DMS53 (cell line): ENCODE measurements at regions not wholly inside any gene's neighbourhood (a gene's known extent, or its start where the extent isn't known, plus 50 kb on each side); places are given as distances from the start of the nearest gene placed in this dataset.
A peak's percentile ranks its signal among the peaks of the same experiment; 100 is the strongest.

Experiments
- DNase-seq: peaks from one replicate; lab custom pipeline; 2025; lab: John Stamatoyannopoulos, UW

DNA sequence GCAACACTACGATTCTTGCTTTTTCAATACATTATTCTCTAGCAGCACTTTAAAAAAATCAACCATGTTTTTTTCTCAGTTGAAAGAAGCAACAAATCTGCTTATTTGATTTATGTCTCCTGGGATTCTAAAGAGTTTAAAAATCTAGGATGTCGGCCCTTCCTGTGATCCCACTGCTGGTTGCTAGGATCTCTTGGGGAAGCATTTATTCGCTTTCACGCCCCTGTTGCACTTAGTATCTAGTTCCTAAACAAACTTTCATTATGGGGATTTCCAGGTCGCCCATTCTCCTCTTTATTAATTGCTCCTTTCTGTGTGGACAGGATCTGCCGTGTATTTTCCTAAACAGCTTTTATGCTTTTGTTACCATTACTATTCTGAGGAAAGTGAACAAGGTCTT, 313.5 kb downstream of the AGTPBP1 start:
- no peak for DNase-seq

DNA sequence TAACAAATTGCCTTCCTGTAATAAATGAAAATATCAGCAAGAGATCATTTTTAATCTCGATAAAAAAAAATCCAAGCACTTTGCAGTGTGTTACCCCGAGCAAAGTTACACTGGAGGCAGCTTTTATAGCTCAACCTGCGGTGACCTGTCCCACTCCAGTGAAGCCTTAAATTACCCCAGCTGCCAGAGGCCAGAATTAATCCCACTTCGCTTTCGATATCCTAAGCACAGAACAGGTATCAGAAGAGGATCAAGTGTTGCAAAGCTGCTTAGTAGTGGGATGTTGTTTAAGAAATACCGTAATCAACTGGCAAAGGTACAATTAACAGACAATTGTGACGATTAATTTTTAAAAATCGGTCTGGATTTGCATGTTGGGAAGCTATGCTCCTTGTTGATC, 314.0 kb downstream of the AGTPBP1 start:
- DNase-seq: no peak

DNA sequence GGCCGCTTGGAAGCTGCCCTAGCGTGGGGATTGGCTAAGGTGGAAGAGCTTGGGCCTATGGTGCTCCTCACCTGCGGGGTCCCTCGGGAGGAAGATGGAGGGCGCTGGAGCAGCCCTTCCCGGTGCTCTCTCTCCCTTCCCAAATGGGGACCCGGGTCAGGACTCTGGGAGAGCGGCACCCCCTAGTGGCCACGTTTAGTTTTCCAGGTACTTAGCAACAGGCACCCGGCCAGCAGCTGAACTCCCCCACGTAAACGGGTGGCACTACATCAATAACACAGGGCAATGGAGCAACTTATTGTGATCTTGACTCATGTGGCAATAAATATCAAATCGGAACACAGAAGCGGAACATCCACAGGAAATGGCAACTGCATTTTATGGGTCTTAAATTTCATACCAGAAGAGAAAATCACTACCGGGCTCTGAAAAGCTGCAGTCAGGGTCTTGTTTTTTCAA, 316.6 kb downstream of the AGTPBP1 start:
- peak; percentile 54 for DNase-seq

DNA sequence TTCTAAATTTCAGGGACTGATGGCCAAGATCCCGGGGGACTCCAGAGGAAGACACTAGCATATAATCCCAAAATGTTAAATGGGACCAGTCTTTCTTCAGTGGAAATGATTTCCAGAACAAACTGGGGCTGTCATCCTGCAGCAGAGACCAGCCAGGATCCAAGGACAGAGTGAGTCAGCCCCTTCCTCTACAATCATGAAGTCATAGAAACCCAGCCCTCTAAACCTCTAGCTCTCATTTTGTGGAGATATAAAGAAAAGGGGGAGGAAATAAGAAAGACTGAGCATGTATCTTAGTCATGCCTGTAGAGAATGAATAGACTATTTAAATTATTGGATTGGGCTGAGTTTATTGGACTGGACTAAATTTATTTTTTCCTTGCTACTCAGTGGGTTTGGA, 318.3 kb downstream of the AGTPBP1 start:
- no peak for DNase-seq

DNA sequence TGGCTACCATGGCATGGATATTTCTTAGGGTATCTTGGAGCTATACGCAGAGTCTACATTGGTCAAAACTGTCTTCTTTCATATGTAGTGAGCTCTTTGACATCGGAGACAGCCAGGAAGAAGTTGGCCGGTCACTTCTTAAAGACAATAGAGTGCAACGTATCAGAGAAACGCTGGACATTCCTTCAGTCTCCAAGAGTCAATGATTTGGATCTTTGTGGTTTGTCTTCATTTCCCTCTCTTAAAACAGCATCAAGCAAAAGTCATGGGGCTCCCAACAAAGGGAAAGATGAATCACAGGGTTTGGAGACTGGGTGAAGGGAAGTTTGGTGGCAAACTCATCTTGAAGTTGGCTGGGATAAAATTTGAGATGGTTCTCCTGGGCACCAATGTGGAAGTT, 320.1 kb downstream of the AGTPBP1 start:
- no peak for DNase-seq

DNA sequence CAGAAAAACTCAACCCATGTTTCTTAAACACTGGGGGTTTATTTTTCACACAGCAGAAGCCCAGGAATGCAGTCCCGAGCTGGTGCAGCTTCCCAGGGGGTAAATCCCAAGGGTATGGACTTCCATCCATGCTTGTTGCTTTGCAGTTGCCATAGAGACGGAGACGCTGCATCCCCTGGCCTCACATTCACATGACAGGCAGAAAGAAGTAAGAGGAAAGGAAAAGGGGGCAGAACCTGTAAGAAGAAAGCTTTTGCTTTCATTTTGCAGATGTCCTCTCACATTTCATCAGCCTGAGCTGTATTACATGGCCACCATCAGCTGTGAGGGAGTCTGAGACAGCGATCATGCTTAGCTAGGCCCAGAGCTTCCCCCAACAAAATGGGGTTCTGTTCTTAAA, 321.0 kb downstream of the AGTPBP1 start:
- DNase-seq: no peak

DNA sequence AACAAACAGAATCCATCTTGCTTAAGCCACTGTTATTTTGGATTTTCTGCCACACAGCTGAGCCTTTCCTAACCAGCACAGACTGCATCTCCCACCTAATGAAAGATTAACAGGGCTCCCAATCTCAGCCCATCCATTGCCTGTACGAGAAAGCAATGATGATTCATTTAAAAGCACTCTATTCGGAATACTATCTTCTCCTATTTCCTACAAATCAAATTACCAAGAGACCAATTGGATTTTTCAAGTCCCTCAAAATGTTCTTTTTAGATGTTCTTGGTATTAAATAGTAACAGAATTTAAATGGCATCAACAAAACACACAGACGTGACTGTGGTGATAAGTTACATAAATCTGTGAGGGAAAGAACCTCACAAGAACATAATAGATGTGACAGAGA, 324.1 kb downstream of the AGTPBP1 start:
- DNase-seq: no peak

DNA sequence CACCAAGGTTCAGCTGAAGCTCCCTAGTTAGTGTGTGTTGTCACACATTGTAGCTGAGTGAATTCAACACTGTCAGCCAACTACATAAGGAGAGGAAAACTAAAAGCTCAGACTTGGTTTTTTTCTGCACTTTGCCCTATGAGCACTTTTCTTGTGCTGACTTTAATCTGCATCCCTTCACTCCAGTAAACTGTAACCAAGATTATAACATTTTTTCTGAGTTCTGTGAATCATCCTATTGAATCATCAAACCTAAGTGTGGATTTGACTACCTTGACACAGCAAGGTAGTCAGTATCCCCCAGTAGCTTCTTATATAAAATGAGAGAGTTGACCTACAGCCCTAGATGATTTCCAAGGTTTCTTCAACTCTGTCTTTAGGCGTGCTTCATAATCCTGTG, 325.0 kb downstream of the AGTPBP1 start:
- DNase-seq: no peak

DNA sequence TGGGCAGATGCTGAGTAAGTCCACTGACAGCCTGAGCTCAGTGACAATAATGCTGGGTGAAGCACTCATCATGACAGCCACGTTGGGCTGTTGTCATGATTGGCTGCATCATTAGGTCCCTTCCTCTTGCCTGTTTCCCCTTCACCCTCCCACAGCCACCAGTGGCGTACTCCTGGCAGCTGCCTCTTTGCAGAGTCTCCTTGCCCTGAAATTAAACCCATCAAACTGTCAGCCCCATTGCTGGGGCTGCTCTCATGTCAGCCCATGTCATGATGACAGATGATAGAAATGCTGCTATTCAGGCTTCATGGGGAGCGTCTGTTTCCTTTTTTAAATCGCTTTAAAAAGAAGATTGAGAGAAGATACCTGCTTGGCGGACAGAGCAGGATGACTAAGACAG, 327.4 kb downstream of the AGTPBP1 start:
- no peak for DNase-seq

DNA sequence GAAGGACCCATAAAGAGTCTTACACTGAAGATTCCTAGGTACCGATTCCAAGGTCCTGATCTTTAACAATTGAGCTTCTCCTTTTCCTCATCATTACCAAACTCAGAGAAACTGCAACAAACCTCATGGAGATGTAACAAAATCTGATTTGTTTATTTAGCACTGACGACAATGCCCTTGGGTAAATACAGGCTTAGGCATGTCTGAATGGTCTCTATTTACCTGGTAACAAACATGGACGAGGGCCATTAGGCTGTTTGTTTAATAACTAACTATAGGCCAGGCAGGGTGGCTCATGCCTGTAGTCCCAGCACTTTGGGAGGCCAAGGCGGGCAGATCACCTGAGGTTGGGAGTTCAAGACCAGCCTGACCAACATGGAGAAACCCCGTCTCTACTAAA, 333.3 kb downstream of the AGTPBP1 start:
- DNase-seq: peak; percentile 72

DNA sequence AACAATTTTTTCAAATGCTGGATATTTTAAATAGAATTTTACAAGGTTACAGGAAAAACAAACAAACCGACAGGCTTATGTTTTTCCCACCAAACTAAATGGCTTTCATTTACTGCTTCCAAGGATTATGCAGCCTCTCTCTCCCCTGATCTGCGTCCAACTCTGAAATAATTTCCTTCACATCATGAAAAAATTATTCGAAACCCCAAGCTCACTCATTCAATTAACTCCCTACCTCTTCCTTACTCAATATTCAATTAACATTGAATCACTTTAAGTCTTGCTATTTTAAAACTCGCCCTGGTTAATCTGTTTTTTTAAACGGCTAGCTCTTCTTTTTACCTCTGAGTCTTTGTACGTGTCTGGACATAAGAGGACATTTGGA, 336.2 kb downstream of the AGTPBP1 start:
- no peak for DNase-seq

DNA sequence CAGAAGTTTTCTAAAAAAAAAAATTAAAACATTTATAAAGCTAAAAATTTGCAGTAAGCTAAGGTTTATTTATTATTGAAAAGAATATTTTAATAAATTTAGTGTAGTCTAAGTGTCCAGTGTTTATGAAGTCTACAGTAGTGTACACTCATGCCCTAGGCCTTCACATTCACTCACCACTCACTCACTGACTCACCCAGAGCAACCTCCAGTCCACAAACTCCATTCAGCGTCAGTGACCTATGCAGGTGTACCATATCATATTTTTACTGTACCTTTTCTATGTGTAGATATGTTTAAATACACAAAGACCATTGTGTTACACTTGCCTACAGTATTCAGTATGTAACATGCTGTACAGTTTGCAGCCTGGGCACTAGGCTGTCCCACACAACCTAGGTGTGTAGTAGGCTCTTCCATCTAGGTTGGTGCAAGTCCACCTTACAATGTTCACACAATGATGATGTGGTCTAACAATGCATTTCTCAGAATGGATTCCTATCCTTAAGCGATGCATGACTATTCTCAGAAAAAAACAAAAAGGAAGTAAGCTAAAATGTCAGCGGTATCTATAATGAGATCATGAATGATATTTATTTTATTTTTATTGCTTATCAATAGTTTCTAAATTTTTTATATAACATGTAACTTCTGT, 336.7 kb downstream of the AGTPBP1 start:
- DNase-seq: no peak

DNA sequence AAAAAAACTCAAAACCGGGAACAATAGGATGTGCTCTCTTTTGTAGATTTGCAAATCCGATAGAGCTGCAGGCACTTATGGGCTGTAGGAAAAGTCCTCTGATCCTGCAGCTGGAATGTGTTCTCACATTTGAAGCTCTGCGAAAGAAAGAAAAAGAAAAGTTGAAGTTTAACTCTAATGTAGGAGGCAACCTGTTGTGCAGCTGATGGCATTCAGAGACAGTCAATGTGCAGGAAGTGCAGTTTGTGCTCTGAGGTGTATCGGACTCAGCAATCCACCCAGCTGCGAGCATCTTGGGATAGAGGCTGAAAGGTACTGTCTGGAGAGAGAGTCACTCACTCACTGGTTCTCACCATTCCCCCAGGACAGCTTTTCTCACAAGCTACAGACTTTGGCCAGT, 339.2 kb downstream of the AGTPBP1 start:
- no peak for DNase-seq

DNA sequence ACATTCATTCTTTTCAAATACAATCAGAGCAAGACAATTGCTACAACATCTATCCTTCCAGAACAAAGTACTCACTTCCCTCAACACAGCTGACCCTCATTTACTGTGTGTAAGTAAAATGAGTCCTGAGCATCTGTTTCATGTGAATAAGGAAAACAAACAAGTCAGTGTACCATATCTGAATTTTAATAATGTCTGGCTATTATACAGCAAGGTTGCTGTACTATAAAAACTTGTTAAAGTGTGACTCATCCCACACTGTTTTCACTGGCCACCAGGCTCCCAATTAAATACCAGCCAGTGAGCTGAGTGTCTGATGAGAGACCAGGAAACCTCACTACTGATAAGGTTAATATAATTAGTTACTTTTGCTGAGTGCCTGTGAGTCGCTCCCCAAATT, 339.8 kb downstream of the AGTPBP1 start:
- DNase-seq: no peak

DNA sequence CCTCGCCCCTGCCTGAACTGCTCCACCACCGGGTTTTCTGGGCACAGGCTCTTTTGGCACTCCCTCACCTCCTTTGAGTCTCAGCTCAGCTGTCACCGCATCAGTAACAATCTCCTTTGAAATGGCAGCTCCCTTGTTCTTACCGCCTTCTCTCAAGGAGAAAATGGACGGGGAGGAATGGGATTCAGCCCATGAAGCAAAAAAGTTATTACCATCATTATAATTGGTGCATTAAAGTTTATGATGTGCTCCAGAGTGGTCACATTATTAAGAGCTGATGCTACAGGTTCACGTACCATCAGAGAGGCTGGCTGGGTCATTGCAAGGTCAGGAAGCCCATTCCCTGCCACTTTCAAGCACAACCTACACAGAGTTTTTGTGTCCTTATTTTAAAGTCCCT, 344.7 kb downstream of the AGTPBP1 start:
- no peak for DNase-seq

DNA sequence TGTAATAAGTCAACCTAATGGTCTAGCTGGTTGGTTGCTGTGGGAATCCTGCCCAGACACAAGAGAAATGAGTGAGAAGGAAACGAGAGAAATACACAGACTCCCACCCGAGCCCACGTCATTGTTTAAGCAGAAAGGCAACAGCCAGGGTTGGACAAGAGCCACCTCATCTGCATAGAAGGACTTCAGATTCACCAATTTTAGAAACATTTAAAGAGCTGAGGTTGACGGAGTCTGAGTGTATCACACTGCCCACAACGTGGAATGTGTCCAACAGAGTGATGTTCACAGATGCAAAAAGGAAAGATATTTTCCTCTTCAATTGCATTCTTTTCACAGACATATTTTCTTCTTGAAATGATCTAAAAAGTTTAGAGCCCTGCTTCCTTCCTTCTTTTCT, 349.5 kb downstream of the AGTPBP1 start:
- no peak for DNase-seq

DNA sequence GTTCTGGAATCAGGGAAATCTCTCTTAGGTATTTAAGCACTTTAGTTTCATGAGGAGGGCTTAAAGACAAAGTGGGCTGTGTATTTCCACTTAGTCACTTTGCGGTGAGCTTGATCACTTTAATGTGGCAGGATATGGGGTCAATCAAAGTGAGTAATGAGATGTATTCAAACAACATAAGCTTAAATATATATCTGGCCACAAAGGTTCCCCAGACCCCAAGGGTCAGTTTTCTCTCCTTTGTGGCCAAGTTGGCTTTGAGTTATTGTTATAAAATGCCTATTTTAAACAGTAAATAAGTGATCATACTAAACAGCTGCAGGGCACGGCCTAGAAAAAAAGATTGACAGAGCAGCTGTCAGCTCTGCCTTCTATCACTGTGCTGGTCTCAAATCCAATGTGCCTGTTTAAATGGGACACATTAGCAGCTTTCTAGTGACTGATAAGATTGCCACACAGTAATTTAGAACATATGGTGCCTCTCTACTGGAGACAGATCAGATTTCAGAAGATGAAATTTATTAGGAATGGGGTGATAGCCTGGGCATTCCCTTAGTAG, 363.9 kb downstream of the AGTPBP1 start:
- DNase-seq: no peak

DNA sequence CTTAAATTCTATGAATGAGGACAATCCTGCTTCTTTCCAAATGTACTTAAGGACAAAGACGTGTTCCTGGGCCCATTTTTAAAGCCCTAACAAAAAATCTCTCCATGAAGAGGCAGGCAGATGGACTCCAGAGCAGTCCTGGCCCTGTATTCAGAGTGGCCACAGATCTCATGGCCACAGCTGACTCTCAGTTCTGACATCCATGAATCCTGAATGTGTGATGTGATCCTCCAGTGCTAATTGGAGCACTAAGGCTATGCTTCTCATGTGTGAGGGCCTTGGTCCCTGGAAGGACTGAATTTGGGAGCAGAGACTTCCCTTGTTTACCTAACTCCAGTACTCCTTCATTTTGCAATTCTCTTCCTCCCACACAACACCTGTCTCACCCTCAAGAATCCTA, 373.0 kb downstream of the AGTPBP1 start:
- no peak for DNase-seq

DNA sequence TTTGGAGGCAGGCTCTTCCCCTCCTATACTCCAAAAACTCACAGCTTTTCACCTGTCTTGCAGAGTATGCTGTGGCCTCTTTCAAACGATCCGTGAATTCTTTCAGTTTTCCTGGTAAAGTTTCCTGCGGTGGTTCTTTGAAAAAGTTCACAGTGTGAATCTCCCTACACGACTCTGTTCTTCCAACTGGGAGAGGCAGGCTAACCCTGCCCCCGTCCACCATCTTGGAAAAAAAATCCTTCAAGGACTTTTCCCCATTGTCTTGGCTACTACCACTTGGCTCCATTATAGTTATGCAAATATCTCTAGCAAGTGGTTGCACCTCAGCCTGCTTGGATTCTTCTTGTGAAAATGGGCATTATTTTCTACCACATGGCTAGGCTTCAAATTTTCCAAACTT, 382.6 kb downstream of the AGTPBP1 start:
- DNase-seq: no peak

DNA sequence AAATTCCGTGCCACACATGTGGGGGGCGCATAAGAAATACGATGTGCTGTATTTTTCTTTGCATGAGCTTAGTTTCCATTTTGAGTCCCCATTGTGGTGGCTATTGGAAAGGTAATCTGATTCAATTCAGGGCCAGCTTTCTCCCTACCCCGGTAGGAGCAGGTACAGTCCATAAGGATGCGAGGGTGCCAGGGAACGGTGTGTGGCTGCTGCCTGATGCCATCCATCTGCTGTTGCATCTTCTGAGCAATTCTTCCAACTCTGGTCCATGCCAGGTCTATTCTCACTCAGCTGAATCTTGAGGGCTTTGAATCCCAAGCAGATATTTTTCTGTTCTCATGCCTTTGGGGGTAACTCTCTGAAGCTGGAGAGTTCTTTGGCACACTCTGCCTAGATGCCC, 392.7 kb downstream of the AGTPBP1 start:
- no peak for DNase-seq

DNA sequence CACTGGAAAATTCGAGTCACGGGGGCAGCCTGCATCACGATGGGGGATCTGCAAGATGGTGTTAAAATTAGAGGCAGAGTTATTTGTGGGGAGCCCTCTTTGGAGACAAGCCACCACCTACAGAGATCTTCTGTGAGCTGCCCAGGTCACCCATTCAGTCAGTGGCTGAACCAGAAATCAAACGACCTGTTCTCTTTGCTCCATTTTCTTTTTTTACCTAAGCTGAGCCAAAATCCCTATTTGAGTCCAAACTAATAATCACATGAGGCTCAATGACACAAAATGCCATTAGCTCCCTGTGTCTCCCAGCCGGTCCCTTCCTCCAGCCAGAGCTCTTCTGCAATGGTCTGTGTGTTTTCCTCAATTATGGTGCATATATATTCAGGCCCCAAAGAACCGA, 394.2 kb downstream of the AGTPBP1 start:
- no peak for DNase-seq

DNA sequence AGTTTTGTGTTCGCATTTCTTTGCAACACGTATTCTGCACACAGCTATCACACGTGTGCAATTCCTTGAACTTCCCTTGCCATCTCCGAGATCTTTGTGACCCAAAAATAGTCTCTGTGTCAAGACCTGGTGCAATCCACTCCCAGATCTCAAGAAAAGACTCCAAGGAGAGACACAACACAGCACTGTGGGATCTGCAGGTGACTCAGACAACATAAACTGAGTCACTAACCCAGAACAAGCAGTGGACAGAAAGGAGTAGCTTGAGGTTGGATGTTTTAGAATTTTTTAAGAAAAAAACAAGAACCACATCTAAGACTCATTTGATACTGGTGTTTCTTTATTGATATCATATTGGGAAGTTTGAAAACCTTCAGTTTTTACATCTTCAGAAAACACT, 396.9 kb downstream of the AGTPBP1 start:
- no peak for DNase-seq

DNA sequence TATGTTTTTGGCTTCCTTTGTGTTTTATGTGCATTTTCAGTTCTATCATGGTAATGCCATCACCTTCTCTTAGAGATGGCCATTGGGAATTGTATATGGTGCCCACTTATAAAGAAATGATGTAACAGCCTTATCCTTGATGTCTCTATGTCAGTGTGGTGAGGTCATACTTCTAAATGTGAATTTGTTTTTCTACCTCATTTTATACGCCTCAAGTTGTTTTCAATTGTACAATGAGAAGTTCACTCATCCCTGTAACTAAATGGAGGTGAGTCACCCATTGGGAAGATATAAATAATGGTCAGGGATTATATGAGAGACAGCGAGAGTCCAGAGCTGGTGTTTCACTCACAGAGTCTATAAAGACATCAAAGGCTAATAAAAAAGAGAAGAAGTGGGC, 402.4 kb downstream of the AGTPBP1 start:
- DNase-seq: no peak

DNA sequence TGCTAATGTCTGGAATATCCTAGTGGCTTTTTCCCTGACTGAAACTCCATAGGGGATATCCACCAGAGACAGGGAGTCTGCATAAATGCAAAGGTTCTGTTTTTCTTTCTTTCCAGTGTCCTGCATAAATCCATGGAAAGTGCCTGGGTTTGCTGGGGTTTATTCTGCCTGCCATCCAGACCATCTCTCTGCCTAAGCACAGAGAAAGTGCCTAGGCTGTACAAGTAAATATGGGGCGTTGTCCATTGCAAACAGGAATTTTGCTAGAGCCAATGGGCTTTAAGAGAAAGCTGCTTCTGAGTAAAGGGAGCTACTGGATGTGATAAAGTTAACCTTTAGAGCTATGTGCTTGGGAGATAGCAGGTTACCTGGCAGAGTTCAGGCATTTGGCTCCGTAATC, 407.5 kb downstream of the AGTPBP1 start:
- DNase-seq: no peak
